ENCODE measurements at regions not wholly inside any gene's neighbourhood (a gene's known extent, or its start where the extent isn't known, plus 50 kb on each side); places are given as distances from the start of the nearest gene placed in this dataset.

- TF ChIP-seq CTCF (IDR thresholded peaks at IDR 0.05) (no peak), POLR2A (IDR thresholded peaks at IDR 0.05) (no peak)
Measured at GRCh38 chr10:131574363-131574706, 262.8 kb upstream of the TCERG1L start.
